H9 (cell line): ENCODE measurements at regions not wholly inside any gene's neighbourhood (a gene's known extent, or its start where the extent isn't known, plus 50 kb on each side); places are given as distances from the start of the nearest gene placed in this dataset.

Experiments used
- DNase-seq: peaks from one replicate; pipeline ENCODE4 v3.0.0-alpha.2; 2017
- H2AFZ ChIP-seq: one replicate; pipeline ENCODE4 v1.6.1; 2013; ENCODE audit warnings: mild to moderate bottlenecking, low read length, control low read depth, moderate library complexity
- H2AK5ac ChIP-seq: 2 replicates; pipeline ENCODE4 v1.6.1; 2013; ENCODE audit warnings: low read length, control low read depth, mixed read lengths; ENCODE audit not compliant: insufficient read length
- H2BK120ac ChIP-seq: one replicate; pipeline ENCODE4 v1.6.1; 2013; ENCODE audit warnings: low read depth, mild to moderate bottlenecking, low read length, control low read depth, inconsistent platforms; ENCODE audit not compliant: poor library complexity, severe bottlenecking
- H2BK12ac ChIP-seq: 2 replicates; pipeline ENCODE4 v1.6.1; 2013; ENCODE audit warnings: low read length, control low read depth, mixed read lengths, low read depth; ENCODE audit not compliant: insufficient read length
- H2BK15ac ChIP-seq: 2 replicates; pipeline ENCODE4 v1.6.1; 2013; ENCODE audit warnings: low read depth, low read length, control low read depth
- H2BK20ac ChIP-seq: one replicate; pipeline ENCODE4 v1.6.1; 2013; ENCODE audit warnings: low read depth, mild to moderate bottlenecking, low read length, control low read depth, inconsistent platforms; ENCODE audit not compliant: poor library complexity, severe bottlenecking
- H2BK5ac ChIP-seq: 2 replicates; pipeline ENCODE4 v1.6.1; 2013; ENCODE audit warnings: low read length, control low read depth, mixed read lengths; ENCODE audit not compliant: insufficient read length
- H3K14ac ChIP-seq: 2 replicates; pipeline ENCODE4 v1.6.1; 2013; ENCODE audit warnings: low read length, control low read depth; ENCODE audit not compliant: insufficient read depth
- H3K18ac ChIP-seq: 2 replicates; pipeline ENCODE4 v1.6.1; 2013; ENCODE audit warnings: low read depth, mild to moderate bottlenecking, mixed read lengths, low read length, control low read depth; ENCODE audit not compliant: insufficient read length
- H3K23ac ChIP-seq: 2 replicates; pipeline ENCODE4 v1.6.1; 2013; ENCODE audit warnings: low read length, control low read depth, mixed read lengths, low read depth; ENCODE audit not compliant: insufficient read length
- H3K23me2 ChIP-seq: 2 replicates; pipeline ENCODE4 v1.6.1; 2013; ENCODE audit warnings: low read depth, mild to moderate bottlenecking, mixed read lengths, low read length, control low read depth; ENCODE audit not compliant: insufficient read length, poor library complexity, severe bottlenecking
- H3K27ac ChIP-seq: 2 replicates; pipeline ENCODE4 v1.5.1; 2013; ENCODE audit warnings: low read length, control low read depth, mixed read lengths, low read depth; ENCODE audit not compliant: insufficient read length
- H3K27me3 ChIP-seq: 2 replicates; pipeline ENCODE4 v1.6.1; 2013; ENCODE audit warnings: low read length, control low read depth, inconsistent platforms; ENCODE audit not compliant: insufficient read depth
- H3K4ac ChIP-seq: 2 replicates; pipeline ENCODE4 v1.6.1; 2013; ENCODE audit warnings: low read depth, mild to moderate bottlenecking, control low read depth, inconsistent platforms, low read length, moderate library complexity
- H3K4me1 ChIP-seq: 2 replicates; pipeline ENCODE4 v1.6.1; 2013; ENCODE audit warnings: low read length, control low read depth, inconsistent platforms; ENCODE audit not compliant: insufficient read depth
- H3K4me2 ChIP-seq: 2 replicates; pipeline ENCODE4 v1.6.1; 2013; ENCODE audit warnings: low read length, control low read depth, mixed read lengths; ENCODE audit not compliant: insufficient read length, insufficient read depth
- H3K56ac ChIP-seq: 2 replicates; pipeline ENCODE4 v1.6.1; 2013; ENCODE audit warnings: low read depth, mild to moderate bottlenecking, mixed read lengths, low read length, control low read depth; ENCODE audit not compliant: insufficient read length
- H3K79me1 ChIP-seq: 2 replicates; pipeline ENCODE4 v1.6.1; 2013; ENCODE audit warnings: low read depth, mild to moderate bottlenecking, moderate library complexity, low read length, control low read depth, inconsistent platforms; ENCODE audit not compliant: insufficient read depth, poor library complexity, severe bottlenecking
- H3K79me2 ChIP-seq: 2 replicates; pipeline ENCODE4 v1.6.1; 2013; ENCODE audit warnings: low read length, control low read depth, inconsistent platforms; ENCODE audit not compliant: insufficient read depth
- H3K9ac ChIP-seq: 2 replicates; pipeline ENCODE4 v1.6.1; 2013; ENCODE audit warnings: low read length, control low read depth, mixed read lengths; ENCODE audit not compliant: insufficient read length; ENCODE audit errors: extremely low read depth
- H3K9me3 ChIP-seq: one replicate; pipeline ENCODE4 v1.6.1; 2013; ENCODE audit warnings: low read depth, low read length, inconsistent platforms; ENCODE audit not compliant: control insufficient read depth
- H3T11ph ChIP-seq: one replicate; pipeline ENCODE4 v1.6.1; 2013; ENCODE audit warnings: mild to moderate bottlenecking, low read length, control low read depth, inconsistent platforms
- H4K20me1 ChIP-seq: one replicate; pipeline ENCODE4 v1.6.1; 2013; ENCODE audit not compliant: control insufficient read depth, insufficient read length, insufficient read depth
- H4K5ac ChIP-seq: 2 replicates; pipeline ENCODE4 v1.6.1; 2013; ENCODE audit warnings: low read depth, mild to moderate bottlenecking, mixed read lengths, low read length, control low read depth; ENCODE audit not compliant: insufficient read length
- H4K8ac ChIP-seq: replicated peaks from 2 replicates; pipeline ENCODE4 v1.6.1; 2013; ENCODE audit warnings: low read length, control low read depth, mixed read lengths, low read depth; ENCODE audit not compliant: insufficient read length
- H4K91ac ChIP-seq: 2 replicates; pipeline ENCODE4 v1.6.1; 2013; ENCODE audit warnings: low read depth, mild to moderate bottlenecking, moderate library complexity, mixed read lengths, low read length, control low read depth; ENCODE audit not compliant: insufficient read length
- H3K27ac Mint-ChIP-seq, 3 experiments: 2 replicates in 2 of 3; 3 replicates in 1 of 3; pipeline ENCODE4 v1.8.0; 2020 to 2021; ENCODE audit warnings: mixed read lengths in 3 of 3, mild to moderate bottlenecking in 1 of 3, moderate library complexity in 1 of 3
- H3K27me3 Mint-ChIP-seq: 2 replicates; pipeline ENCODE4 v1.8.0; 2021; ENCODE audit warnings: low read depth, mild to moderate bottlenecking, moderate library complexity, mixed read lengths
- H3K36me3 Mint-ChIP-seq, 3 experiments: 2 replicates in 2 of 3; 3 replicates in 1 of 3; pipeline ENCODE4 v1.8.0; 2020 to 2021; ENCODE audit warnings: low read depth in 3 of 3, mixed read lengths in 3 of 3; ENCODE audit not compliant: insufficient read depth in 1 of 3
- H3K4me1 Mint-ChIP-seq, 2 experiments: 2 replicates each; pipeline ENCODE4 v1.8.0; 2020; ENCODE audit warnings: mixed read lengths in 2 of 2
- H3K4me3 Mint-ChIP-seq, 2 experiments: 2 replicates in 1 of 2; 3 replicates in 1 of 2; pipeline ENCODE4 v1.8.0; 2020 to 2021; ENCODE audit warnings: mild to moderate bottlenecking in 2 of 2, mixed read lengths in 2 of 2, moderate library complexity in 1 of 2
- H3K9me3 Mint-ChIP-seq, 2 experiments: 2 replicates in 1 of 2; 3 replicates in 1 of 2; pipeline ENCODE4 v1.8.0; 2020; ENCODE audit warnings: mild to moderate bottlenecking in 2 of 2, mixed read lengths in 2 of 2, moderate library complexity in 1 of 2
- CTCF ChIP-seq: fragments of 200-600 bp; sonication (generic); conservative IDR thresholded peaks from 3 replicates; pipeline ENCODE4 v1.8.0; 2021; ENCODE audit warnings: antibody characterized with exemption, mild to moderate bottlenecking
- WGBS: extraction: QIAGEN DNeasy Blood & Tissue Kit; methylation state at CpG from one replicate; pipeline ENCODE4 v1.1.7; 2013; ENCODE audit warnings: missing lambda C conversion rate, low lambda C conversion rate, mixed read lengths; ENCODE audit not compliant: insufficient read length; ENCODE audit errors: extremely low coverage; 5-methylcytosine and 5-hydroxymethylcytosine counted together

DNA sequence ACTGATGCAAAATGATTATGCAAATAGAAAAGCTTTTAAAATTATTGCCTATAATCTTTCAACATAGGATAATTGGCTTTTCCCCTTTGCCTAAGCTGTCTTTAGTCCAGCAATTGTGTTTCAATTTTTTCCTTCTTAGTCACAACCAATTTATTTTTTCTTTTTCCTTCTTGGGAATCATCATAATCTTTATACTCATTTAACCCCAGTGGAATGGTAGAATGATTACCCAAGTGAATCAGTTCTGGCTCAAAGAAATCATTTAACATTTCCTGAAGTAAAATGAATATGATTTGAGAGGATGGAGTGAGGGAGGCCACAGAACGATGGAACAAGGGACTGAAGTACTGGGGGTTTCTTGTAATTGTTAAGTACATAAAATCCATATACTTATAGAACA is 93.0 kb upstream of the CRIM1 start:
- Histone ChIP-seq H2BK15ac (no peak overlapping the region), H3K14ac (no peak overlapping the region), H2BK20ac (no peak overlapping the region), H4K5ac (no peak overlapping the region), H4K91ac (no peak overlapping the region), H3K18ac (no peak overlapping the region), H3K23me2 (no peaks in the 10 kb centered on the region), H4K8ac (no peak overlapping the region), H3K79me2 (no peaks in the 10 kb centered on the region), H2BK5ac (no peak overlapping the region), H2AK5ac (no peak overlapping the region), H3K27me3 (no peaks in the 10 kb centered on the region), H3K4ac (no peak overlapping the region), H3K4me2 (no peak overlapping the region), H2BK12ac (no peak overlapping the region), H2BK120ac (no peak overlapping the region), H3K9ac (no peak overlapping the region), H3K56ac (no peak overlapping the region), H3K27ac (no peak overlapping the region), H3K79me1 (no peaks in the 10 kb centered on the region), H3K4me1 (peaks cover 4% of the 10 kb centered on the region; the same call in 1 of the 2 replicates), H2AFZ (no peak overlapping the region), H3K9me3 (no peaks in the 10 kb centered on the region), H3K23ac (no peak overlapping the region), H4K20me1 (no peaks in the 10 kb centered on the region), H3T11ph (no peak overlapping the region)
- H3K36me3 Mint-ChIP-seq = peaks cover 5 to 7% (median 7%) of the 10 kb centered on the region in 3 experiments
- DNase-seq = no peak
- no CpG with 5 or more reads among the region's 1 CpG for WGBS
- TF ChIP-seq CTCF = no peak
- peaks cover 5 to 14% of the 10 kb centered on the region in 2 experiments for H3K9me3 Mint-ChIP-seq
- no peak overlapping the region; a peak in 1 of 7 replicates for H3K27ac Mint-ChIP-seq
- peaks cover 9 to 11% of the 10 kb centered on the region in 2 experiments for H3K4me1 Mint-ChIP-seq
- H3K27me3 Mint-ChIP-seq = no peaks in the 10 kb centered on the region
- H3K4me3 Mint-ChIP-seq = no peak overlapping the region
